Right lobe of liver (tissue), 4 donors: ENCODE measurements at regions not wholly inside any gene's neighbourhood (a gene's known extent, or its start where the extent isn't known, plus 50 kb on each side); places are given as distances from the start of the nearest gene placed in this dataset.
"Not testable (repeated sequence)": the region's sequence is repeated elsewhere in the genome, so short reads cannot be mapped to it uniquely, and the experiment has no call there.

ENCODE experiments used
- POLR2A ChIP-seq: fragments of 450-650 bp; IDR thresholded peaks from one replicate; pipeline ENCODE4 v1.6.1; 2017; ENCODE audit warnings: antibody characterized with exemption, mild to moderate bottlenecking
- TF ChIP-seq, protein P1 (sequence below), 4 donors: fragments of 200-600 bp in 3 of 4; fragments of 450-650 bp in 1 of 4; IDR thresholded peaks; one replicate each; pipeline versions ENCODE4 v1.5.1 to v1.8.0; 2016 to 2022; ENCODE audit warnings: antibody characterized with exemption in 4 of 4, mild to moderate bottlenecking in 2 of 4
- donor health status: DM: no; HTN: no; CAD: no.
- donor health status: DM: no; HTN: no; CAD: no.
- donor health status: DM: no; HTN: yes; CAD: no.

DNA sequence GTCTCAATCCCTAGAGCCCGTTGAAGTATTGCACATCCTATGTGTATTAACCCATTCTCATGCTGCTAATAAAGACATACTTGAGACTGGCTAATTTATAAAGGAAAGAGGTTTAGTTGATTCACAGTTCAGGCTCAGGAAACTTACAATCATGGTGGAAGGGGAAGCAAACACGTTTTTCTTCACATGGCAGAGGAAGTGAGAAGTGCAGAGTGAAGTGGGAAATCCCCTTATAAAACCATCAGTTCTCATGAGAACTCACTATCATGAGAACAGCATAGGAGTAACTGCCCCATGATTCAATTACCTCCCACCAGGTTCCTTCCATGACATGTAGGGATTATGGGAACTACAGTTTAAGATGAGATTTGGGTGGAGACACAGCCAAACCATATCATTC is 195.3 kb downstream of the TMEM200A start:
- TF ChIP-seq, protein P1, sequence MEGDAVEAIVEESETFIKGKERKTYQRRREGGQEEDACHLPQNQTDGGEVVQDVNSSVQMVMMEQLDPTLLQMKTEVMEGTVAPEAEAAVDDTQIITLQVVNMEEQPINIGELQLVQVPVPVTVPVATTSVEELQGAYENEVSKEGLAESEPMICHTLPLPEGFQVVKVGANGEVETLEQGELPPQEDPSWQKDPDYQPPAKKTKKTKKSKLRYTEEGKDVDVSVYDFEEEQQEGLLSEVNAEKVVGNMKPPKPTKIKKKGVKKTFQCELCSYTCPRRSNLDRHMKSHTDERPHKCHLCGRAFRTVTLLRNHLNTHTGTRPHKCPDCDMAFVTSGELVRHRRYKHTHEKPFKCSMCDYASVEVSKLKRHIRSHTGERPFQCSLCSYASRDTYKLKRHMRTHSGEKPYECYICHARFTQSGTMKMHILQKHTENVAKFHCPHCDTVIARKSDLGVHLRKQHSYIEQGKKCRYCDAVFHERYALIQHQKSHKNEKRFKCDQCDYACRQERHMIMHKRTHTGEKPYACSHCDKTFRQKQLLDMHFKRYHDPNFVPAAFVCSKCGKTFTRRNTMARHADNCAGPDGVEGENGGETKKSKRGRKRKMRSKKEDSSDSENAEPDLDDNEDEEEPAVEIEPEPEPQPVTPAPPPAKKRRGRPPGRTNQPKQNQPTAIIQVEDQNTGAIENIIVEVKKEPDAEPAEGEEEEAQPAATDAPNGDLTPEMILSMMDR (IDR thresholded peaks at IDR 0.05) = not testable (repeated sequence)
- not testable (repeated sequence) for TF ChIP-seq POLR2A
